HG03342 (cell line): ENCODE measurements at regions not wholly inside any gene's neighbourhood (a gene's known extent, or its start where the extent isn't known, plus 50 kb on each side); places are given as distances from the start of the nearest gene placed in this dataset.
"Not testable (repeated sequence)": the region's sequence is repeated elsewhere in the genome, so short reads cannot be mapped to it uniquely, and the experiment has no call there.

ENCODE experiments used
- ATAC-seq: cut with Tn5 transposase; IDR thresholded peaks from one replicate; pipeline ENCODE4 v1.9.1; 2021; ENCODE audit warnings: mild to moderate bottlenecking, moderate library complexity; ENCODE audit not compliant: unreplicated experiment

DNA sequence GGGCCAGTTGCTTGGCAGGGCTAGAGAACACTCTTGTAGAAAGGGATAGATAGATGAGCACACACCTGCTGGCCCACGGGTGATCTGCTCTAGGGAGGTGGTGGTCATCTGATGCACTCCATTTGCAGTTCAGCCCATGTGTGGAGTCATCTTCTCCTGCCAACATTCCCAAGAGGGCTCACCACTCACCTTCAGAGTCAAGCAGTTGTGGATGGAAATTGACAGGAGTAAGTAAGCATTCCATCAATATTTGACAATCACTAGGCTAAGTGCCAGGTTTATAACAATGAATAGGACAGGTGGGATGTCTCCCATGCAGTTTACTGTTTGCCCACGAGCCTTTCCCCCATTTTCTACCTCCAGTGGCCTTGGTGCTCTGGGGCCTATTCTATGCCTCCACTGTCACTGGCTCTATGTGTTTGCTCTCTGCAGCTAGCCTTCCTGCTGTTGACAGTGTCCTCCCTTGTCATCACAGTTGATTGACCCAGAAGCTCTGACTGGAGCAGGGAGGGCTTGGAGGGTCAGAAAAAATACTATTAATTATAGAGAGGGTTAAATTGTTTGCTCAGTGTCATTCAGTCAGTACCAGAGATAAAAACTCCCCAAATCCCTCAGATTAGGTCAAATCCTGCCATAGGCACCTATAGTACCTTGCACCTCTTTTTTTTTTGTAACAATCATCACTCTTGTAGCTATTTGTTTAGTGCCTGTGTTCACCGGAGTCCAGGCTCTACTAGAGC lies 134.6 kb upstream of the PZP start:
- ATAC-seq: no peak

DNA sequence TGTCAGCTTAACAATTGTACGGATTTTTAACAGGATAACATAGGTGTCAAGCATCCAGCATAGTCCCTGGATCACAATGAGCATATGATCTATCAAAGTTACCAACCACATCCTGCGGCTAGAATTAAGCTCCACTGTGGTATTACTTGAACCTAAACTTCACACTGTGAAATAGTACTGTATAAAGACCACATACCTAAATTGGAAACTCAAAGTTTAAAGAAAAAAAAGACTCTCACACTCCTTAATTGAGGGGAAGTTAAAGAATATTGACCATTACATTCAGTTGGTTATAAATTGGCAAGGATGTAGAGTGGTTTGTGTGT lies 133.0 kb upstream of the PZP start:
- ATAC-seq: no peak

DNA sequence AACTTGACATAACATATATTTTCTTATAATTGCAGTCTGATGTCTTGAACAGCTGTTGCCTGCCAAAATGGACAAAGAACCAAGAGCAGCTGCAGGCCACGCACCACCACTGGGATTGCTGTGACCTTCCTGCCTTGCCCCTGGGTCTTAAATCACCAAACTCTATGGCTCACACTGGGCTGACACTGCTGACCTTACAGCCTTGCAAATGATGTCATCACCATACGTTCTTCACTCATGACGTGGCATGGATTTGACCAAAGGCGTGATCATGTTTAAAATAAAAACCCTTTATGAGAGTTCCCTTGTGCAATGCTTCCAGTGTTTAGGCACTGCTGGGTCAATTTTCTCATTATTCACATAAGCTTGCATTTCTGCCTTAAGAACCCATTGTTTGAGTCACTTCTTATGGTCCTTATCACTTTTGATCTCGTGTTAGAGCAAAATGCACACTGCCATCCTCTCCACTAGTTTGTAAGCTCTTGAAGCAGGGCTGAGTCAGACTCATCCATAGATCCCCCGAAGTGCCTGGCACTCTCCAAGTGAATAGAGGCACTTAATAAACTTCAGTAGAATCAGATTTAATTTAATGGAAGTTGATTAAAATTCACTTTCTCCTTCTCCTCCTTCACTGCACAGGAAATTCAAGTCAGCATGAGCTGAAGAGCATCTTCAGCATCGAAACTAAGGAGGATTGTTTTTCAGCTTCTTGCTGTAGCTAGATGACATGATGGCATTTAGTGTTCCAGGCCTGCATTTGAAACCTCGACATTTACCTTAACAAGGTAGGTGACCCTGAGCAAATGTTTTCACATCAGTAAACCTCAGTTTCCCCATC lies 132.4 kb upstream of the PZP start:
- ATAC-seq: no peak

DNA sequence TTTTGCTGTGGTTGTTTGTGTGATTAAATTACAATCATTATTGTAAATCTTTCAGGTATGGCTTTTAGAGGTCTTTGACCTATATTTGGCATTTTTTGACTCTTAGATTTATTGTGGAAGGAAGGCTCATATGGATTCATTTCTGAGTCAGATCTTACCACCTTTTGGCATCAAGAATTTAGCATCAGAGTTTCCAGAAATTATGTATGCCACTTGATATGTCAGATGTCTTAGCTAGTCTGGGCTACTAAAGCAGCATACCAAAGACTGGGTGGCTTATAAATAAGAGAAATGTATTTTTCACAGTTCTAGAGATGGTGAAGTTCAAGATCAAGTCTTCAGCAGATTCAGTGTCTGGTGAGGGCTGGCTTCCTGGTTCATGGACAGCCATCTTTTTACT lies 129.5 kb upstream of the PZP start:
- ATAC-seq: no peak

DNA sequence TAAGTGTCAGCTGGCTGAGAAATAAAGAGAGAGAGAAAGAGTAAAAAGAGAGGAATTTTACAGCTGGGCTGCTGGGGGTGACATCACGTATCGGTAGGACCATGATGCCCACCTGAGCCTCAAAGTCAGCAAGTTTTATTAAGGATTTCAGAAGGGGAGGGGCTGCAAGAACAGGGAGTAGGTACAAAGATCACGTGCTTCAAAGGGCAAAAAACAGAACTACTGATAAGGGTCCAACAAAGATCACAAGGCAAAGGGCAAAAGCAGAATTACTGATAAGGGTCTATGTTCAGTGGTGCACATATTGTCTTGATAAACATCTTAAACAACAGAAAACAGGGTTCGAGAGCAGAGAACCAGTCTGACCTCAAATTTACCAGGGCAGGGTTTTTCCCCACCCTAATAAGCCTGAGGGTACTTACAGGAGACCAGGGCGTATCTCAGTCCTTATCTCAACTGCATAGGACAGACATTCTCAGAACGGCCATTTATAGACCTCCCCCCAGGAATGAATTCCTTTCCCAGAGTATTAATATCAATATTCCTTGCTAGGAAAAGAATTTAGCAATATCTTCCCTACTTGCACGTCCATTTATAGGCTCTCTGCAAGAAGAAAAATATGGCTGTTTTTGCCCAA lies 128.3 kb upstream of the PZP start:
- ATAC-seq: not testable (repeated sequence)

DNA sequence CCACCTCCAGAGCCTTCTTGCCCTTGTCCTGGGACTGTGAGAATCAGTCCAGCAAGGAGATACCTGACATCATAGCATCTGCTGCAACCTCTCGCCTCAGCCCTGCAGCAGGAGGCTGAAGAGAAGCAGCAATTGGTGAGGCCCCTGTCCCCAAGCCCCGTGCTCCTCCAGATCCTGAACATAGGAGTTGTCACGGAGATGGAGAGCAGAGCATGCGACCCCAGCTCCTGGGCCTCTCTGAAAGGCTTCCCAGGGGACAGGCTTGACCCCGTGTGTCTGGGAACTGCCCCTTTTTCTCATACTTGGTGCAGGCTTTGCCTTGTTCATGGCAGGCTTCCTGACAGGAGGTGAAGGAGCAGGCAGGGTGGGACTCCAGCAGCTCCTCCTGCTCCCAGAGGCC lies 127.7 kb upstream of the PZP start:
- no peak for ATAC-seq

DNA sequence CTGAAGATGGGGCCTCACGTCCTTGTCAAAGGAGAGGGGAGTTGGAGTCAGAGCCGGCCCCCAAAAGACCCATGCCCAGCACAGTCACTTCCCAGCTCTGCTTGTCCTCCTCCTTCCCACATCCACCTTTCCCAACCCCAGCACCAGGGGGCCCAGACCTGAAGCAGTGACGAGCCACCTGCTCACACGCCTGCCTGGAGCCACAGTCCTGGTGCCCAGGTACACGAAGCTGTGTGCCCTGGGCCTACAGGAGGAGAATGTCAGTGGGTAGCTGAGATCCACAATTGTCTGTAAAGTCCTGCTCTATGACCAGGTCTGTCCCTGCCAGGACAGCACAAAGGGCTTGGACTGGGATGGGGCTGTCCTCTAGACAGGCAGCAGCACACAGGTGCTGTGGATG lies 126.8 kb upstream of the PZP start:
- ATAC-seq: no peak

DNA sequence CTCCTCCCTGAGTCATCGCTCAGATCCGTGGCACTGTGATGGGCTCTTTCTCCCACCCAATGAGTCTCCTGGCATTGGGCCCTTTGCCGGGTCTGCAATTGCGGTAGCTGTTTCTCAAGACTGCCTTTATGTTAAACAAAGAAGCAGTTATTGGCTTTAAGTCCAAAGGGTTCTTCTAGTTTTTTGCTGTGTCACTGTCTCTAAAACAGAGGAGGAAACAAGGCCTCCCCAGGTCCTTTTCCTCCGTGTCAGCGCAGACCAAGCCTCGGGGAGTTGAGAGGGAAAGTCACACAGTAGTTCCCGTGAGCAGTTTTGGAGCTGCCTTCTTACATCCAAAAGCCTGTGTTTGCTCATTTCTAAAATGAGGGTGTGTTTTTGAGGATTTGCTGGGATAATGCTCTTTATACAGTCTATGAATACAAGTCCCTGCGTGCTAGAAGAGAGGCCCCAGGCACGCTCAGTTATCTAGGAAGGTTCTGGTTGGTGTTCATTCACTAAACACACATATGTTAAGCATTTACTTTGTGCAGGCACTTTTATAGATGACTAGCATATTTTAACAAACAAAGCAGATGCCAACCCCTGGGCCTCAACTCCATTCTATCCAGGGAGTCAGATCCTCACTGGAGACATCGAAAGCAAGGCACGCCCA lies 126.0 kb upstream of the PZP start:
- no peak for ATAC-seq

DNA sequence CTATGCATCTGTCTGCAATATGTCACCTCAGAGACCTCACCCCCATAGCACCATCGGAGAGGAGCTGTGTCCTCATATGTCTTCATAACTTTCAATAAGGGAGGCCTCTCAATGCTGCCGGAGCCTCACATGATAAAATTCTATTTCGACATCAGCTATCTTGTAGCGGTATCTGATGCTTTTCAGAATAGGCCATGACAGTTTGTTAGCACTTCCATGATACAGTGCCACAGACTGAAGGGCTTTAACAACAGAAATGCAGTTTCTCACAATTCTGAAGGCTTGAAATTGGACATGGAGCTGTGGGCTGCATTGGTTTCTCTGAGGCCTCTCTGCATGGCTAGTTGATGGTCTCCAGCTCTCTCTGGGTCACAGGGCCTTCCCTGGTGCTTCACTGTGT lies 125.0 kb upstream of the PZP start:
- ATAC-seq: no peak

DNA sequence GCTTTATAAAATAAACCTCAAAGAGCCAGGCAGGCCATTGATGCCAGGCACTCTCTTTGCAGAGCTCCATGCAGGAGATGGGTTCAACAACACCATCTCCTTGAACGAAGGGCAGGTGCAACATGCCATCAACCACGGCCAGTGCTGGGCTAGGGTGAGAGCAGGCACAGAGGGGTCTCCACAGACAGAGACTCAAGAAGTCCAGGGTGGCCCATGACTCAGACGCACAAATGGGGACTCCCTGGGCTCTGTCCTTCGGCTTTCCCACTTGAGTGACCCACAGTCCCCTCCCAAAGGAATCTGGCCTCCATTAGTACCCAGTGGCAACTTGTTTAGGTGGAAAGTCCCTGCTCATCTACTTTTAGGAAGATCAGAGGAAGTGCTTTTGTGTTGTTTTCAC lies 124.4 kb upstream of the PZP start:
- no peak for ATAC-seq

DNA sequence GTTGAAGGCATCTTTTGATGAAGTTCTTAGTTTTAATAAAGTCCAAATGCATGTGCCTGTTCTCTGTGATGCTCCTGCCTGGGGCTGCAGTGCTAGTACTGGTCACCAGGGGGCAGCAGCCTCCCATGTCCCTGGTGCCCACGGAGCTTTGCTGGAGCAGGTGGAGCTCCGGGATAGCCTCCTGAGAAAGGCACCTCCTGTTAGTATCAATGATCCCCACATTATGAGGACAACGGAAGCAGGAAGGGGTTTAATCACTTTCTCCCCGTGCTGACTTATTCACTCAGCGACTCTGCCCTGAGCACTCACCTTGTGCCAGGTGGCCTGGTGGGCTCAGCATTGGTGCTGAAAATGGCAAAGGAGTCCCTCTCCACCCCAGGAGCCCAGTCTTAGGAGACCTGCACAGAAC lies 123.0 kb upstream of the PZP start:
- ATAC-seq: no peak

DNA sequence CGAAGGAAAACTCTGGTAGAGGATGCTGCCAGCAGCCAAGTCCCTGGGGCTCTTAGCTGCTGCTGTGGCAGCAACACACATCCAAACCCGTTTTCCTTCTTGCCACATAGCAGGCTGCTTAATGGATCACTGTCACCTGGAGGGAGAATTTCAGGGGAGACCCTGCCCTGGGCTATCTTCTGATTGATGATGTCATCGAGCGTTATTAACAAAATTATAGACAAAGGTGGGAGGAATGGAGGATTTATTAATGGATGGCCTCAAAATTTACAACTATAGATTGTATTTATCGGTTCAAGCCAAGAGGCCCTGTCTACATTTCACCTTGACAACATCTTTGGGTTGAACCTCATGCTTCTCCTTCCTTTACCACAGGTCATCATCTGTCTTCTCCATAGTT lies 120.8 kb upstream of the PZP start:
- ATAC-seq: no peak

DNA sequence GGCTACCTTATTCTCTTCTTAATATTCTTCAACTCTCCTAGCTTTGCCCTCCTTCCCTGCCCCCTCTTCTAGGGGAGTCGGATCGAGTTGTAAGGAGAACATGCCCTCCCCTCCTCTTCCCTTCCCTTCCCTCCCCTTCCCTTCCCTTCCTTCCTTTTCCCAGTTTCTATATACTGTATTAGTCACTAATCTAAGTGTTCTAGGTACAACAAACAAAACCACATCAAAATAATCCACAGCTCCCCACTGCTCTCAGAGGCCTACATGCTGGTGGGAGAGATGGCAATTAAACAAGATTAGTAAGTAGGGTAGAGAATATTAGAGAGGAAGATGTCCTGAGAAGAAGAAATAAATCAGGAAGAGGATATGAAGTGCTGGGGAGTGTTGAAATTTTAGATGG lies 119.9 kb upstream of the PZP start:
- no peak for ATAC-seq

DNA sequence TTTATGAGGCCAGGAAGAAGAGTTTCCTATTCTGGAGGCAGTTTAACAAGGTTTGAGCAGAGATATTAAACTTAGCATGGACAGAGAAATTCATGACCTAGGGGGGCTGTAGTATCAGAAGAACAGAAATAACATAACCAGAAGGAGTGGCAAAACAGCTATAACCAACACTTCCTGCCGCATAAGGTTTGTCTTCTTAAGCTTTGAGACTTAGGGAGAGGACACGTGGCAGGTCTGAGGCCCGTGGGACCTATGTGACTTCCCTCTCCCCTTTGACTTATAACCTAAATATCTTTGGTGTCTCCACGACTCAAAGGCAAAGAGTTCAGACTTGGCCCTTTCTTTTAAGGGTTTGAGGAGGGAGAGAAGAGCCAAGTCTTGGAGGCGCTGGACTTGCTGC lies 119.1 kb upstream of the PZP start:
- ATAC-seq: no peak

DNA sequence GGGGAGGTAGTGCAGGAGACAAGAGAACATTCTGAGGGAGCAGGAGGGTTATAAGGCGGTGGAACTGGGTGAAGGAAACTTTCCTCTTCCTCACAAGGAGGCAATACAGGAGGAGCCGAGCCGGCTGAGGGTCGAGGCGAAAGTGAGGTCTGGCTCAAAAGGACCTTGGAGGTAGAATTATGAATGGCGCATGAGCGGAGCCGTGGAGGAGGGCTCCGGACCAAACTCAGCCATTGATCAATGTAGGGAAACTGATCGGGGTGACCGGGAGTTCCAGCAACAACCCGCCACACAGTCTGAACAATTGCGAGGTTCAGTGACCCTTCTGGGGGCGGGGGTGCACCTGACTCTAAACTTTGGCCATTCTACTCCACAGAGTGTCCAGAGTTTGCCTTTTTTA lies 118.7 kb upstream of the PZP start:
- not testable (repeated sequence) for ATAC-seq

DNA sequence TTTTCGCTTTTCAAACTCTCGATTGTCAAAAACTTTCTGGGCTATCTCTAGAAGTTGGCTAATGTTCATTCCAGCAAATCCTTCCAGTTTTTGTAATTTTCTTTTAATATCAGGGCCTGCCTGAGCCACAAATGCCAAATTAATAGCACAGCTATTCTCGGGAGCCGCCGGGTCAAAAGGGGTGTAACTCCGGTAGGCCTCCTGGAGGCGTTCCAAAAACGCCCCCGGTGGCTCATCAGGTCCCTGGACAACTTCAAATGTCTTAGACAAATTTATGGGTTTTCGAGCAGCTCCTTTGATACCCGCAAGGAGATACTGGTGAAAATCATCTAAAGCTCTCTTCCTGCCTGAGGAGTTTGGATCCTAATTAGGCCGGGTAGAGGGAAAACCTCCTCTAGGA lies 117.9 kb upstream of the PZP start:
- no peak for ATAC-seq

DNA sequence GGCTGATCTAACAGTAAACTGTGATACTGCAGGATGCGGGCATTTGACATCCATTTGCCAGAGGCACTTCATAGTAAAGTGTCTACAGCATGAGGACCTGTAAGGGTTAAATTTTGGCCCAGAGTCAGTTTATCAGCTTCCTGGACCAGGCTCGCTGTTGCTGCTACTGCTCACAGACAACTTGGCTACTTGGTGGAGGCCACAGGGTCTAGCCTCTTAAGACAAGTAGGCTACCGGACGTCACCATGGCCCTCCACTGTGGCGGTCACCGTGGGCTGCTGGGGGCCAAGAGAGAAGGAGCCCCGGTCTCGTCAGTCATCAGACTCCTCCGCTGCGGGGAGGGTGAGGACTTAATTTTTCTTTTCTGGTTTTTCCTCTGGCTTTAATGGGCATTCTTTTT lies 117.3 kb upstream of the PZP start:
- ATAC-seq: no peak

DNA sequence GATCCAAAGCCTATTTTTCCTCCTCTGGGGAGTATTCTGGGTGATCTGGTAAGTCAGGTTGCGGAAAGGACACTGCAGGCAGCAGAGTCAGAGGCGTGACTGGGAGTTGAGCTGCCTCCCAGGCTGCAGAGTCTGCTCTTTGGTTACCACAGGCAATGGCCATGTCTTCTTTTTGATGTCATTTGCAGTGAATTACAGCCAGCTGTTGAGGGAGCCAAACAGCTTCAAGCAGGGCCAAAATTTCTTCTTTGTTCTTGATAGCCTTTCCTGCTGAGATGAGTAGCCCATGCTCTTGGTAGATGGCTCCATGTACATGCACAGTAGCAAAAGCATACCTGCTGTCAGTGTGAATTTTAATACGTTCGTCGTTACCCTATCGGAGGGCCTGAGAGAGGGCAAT lies 116.6 kb upstream of the PZP start:
- ATAC-seq: no peak

DNA sequence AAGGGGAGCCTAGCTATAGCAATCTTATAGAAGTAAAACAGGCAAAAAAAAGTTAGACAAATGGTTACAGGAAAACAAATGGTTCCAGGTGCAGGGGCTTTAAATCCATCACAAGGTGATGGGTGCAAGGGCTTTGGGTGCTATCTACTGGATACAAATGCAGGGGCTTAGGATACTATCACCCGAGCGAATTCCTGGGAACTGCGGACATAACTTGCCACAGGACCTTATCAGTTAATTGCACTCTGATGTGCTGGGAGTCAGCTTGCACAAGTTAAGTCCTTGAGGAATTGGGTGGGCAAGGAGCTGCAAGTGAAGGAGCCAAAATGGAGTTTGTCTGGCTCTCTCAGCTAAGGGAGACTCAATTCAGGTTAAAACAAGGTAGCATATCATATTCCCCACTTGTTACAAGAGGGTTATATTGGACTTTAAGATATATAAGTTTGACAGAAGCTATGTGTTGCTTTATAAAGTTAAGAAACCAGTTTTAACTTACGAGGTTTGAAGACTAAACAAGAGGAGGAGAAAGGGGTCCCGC lies 115.0 kb upstream of the PZP start:
- ATAC-seq: no peak

DNA sequence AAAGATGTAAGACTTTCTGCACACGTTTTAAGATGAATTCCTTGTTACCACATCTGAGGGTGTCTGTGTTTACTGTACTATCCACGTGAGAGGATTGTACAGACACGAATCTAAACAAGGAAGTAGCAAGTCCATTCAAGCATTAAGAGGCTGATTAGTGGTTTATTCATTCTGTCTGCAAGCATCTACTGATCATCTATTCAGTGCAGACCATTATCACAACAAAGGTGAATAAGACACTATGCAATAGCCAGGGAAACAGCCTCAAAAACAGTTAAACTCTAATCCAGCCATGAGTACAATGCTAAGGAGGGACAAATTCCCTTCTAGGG lies 111.6 kb upstream of the PZP start:
- no peak for ATAC-seq

DNA sequence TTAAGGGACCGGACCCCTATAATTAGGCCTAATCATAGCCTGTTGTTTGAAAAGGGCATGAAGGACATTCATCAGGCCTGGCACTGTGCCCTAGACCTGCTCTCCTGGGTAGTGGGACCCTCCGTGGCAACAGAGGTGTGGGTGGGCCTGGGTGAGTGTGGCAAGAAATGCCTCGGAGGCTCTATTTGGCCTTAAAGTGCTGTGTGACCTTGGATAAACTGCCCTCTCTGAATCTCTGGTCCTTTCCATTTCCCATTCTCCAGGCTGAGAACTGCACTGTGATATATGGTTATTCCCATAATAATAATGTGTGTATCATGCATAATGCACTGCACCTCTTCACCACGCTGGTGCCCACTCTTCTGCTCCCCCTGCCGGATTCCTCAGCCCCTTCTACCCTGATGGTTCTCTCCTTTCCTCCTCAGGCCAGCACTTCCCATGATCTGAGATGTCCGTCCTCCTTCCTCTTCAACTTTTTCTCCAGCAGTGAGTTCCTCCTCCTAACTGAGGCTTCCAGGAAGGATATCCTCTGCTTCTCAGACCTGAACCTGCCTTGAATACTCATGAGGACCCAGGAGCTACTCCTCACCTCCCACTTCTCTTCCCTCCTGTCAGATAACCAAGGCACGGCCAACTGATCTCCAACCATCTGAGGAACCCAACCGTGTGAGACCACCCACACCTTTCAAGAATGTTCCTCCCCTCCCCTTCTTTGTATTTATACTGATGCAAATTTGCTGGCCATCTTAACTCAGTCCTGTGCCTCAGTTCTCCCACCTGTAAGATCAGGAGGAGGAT lies 111.0 kb upstream of the PZP start:
- ATAC-seq: no peak
